Chondrocyte (in vitro differentiated cells): ENCODE measurements at regions not wholly inside any gene's neighbourhood (a gene's known extent, or its start where the extent isn't known, plus 50 kb on each side); places are given as distances from the start of the nearest gene placed in this dataset.
A peak's percentile ranks its signal among the peaks of the same experiment; 100 is the strongest.

ENCODE experiments used
- DNase-seq: peaks from one replicate; pipeline ENCODE4 v3.0.0; 2021; ENCODE audit warnings: mixed read lengths, low spot score
- H3K27ac Mint-ChIP-seq: one replicate; pipeline ENCODE4 v1.8.0; 2021; ENCODE audit warnings: mild to moderate bottlenecking, moderate library complexity, mixed read lengths; ENCODE audit not compliant: unreplicated experiment
- H3K27me3 Mint-ChIP-seq: 2 replicates; pipeline ENCODE4 v1.8.0; 2021; ENCODE audit warnings: low read depth, mixed read lengths
- H3K36me3 Mint-ChIP-seq: 2 replicates; pipeline ENCODE4 v1.8.0; 2021; ENCODE audit warnings: low read depth, mixed read lengths
- H3K4me1 Mint-ChIP-seq: 2 replicates; pipeline ENCODE4 v1.8.0; 2021; ENCODE audit warnings: low read depth, mild to moderate bottlenecking, mixed read lengths
- H3K4me3 Mint-ChIP-seq: one replicate; pipeline ENCODE4 v1.8.0; 2021; ENCODE audit warnings: mild to moderate bottlenecking, moderate library complexity, mixed read lengths; ENCODE audit not compliant: unreplicated experiment
- H3K9me3 Mint-ChIP-seq: 2 replicates; pipeline ENCODE4 v1.8.0; 2021; ENCODE audit warnings: low read depth, mixed read lengths
- TF ChIP-seq, protein P1 (sequence below): fragments of 200-600 bp; sonication (generic); IDR thresholded peaks from 2 replicates; pipeline ENCODE4 v1.5.0; 2021; ENCODE audit warnings: antibody characterized with exemption, mild to moderate bottlenecking, moderate library complexity

DNA sequence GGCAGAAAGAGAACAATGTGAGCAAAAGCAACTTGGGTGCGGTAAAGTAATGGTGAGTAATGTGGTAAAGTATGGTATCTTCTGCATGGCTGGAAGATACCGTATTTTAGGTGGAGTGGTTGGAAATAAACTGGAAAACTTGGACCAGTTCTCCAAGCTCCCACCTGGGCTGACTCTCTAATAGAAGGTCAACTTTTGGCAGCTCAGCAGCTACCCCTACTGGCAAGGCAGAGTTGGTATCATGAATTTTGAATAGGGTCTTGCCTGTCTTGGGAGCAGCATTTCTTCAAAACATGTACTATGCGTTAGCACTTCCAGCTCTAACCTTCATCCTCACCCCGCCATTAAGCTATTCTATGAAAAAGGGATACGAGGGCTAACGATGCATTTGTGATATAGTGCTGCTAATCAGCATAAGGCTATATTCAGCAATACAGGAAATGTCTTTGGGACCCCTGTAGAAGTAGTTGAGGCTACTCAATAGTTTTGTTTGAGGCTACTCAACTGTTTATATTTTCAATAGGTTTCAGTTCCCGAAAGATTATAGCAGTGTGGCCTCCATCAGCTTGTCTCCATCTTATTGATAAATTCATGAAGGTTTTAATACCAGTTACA, 276.3 kb upstream of the FAR2 start:
- no peak for DNase-seq
- Mint-ChIP-seq H3K4me3 (no peak overlapping the region), H3K4me1 (peaks cover 12% of the 10 kb centered on the region), H3K27ac (no peak overlapping the region), H3K27me3 (peaks cover 1% of the 10 kb centered on the region), H3K36me3 (no peaks in the 10 kb centered on the region), H3K9me3 (no peaks in the 10 kb centered on the region)
- TF ChIP-seq, protein P1, sequence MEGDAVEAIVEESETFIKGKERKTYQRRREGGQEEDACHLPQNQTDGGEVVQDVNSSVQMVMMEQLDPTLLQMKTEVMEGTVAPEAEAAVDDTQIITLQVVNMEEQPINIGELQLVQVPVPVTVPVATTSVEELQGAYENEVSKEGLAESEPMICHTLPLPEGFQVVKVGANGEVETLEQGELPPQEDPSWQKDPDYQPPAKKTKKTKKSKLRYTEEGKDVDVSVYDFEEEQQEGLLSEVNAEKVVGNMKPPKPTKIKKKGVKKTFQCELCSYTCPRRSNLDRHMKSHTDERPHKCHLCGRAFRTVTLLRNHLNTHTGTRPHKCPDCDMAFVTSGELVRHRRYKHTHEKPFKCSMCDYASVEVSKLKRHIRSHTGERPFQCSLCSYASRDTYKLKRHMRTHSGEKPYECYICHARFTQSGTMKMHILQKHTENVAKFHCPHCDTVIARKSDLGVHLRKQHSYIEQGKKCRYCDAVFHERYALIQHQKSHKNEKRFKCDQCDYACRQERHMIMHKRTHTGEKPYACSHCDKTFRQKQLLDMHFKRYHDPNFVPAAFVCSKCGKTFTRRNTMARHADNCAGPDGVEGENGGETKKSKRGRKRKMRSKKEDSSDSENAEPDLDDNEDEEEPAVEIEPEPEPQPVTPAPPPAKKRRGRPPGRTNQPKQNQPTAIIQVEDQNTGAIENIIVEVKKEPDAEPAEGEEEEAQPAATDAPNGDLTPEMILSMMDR: peak; percentile 84

DNA sequence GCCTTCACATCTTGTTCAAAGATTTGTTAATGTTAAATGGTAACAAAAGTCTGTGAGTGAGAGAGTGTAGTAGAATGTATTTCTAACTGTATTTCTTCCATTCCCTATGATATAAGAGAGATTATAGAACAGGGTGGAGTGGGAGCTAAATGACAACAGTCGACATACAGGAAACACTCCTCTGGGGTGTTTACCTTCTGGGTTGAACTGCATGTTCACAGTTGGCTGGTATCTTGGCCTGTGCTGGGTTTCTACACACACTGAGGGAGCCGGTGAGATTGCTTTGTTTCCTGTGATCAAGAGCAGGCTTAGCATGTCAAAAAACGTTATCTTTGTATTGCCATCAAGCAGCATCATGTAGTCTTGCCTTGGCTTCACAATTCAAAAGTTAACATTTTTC, 274.3 kb upstream of the FAR2 start:
- H3K4me1 Mint-ChIP-seq: peaks cover 5% of the 10 kb centered on the region
- no peaks in the 10 kb centered on the region for H3K9me3 Mint-ChIP-seq
- H3K4me3 Mint-ChIP-seq: no peak overlapping the region
- no peak for DNase-seq
- TF ChIP-seq, protein P1: no peak
- H3K27me3 Mint-ChIP-seq: peaks cover 1% of the 10 kb centered on the region
- H3K27ac Mint-ChIP-seq: no peak overlapping the region
- no peaks in the 10 kb centered on the region for H3K36me3 Mint-ChIP-seq

DNA sequence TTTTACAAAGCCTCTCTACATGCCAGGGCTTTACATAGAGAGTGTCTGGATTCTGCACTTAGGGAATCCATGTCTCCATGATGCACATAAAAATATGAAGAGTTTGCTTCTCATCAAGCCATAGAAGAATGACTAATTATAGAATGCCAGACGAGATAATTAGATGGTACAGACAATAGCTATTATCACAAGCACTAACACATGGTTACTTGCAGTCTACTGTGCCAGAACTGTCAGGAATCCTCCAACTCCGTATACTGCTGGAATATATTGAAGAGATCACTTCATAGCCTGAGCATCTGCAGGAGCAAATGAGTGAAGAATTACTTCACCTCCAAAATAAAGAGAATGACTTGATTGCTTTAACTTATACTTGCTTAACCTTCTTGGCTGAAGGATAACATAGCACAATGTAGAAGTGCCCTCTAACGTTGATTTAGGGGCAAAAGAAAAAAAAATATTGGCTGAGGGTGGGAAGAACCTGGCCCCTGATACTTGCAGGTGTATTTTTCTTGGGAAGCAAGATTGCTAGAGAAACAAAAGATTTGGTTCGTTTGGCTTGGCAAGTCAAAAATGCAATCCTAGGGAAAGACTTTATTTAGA, 272.8 kb upstream of the FAR2 start:
- TF ChIP-seq, protein P1: peak; percentile 43
- H3K36me3 Mint-ChIP-seq: no peaks in the 10 kb centered on the region
- no peaks in the 10 kb centered on the region for H3K9me3 Mint-ChIP-seq
- H3K4me3 Mint-ChIP-seq: no peak overlapping the region
- peaks cover 1% of the 10 kb centered on the region for H3K4me1 Mint-ChIP-seq
- DNase-seq: no peak
- peaks cover 1% of the 10 kb centered on the region for H3K27me3 Mint-ChIP-seq
- H3K27ac Mint-ChIP-seq: no peak overlapping the region

DNA sequence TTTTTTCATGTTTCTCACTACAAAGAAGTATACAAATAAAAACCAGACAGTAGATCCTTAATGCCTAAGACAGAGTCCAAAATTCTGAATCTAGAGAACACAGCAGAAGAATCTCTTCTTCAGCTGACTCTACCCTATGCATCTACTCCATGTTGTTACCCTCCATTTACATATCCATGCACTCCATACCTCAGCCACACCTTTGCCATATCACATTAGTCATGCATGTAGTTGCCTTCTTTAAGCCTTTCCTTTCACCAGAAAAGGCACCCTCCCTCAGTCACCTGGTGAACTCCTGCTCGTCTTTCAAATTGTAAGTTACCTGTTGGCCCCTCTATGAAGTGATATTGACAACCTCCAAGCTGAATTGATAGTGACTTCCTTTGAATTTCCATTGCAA, 271.2 kb upstream of the FAR2 start:
- no peak overlapping the region for H3K4me3 Mint-ChIP-seq
- H3K27ac Mint-ChIP-seq: no peak overlapping the region
- H3K27me3 Mint-ChIP-seq: peaks cover 1% of the 10 kb centered on the region
- TF ChIP-seq, protein P1: no peak
- DNase-seq: no peak
- H3K9me3 Mint-ChIP-seq: no peaks in the 10 kb centered on the region
- no peaks in the 10 kb centered on the region for H3K4me1 Mint-ChIP-seq
- no peaks in the 10 kb centered on the region for H3K36me3 Mint-ChIP-seq

DNA sequence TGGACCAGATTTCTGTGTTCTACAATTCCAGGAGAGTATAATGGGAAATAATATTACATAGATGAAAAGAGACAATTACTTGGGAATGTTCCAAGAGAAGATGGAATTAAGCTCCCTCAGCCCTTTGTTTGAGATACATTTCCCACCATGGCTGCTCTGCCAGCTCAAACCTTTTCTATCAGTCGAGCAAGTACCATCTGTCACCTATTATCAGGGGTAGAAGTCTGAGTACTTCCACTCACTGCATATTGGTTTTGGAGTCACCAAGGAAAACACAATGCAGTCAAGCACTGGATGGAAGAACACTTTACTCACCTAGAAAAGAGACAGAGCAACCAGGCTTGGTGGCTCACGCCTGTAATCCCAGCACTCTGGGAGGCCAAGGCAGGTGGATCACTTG, 270.4 kb upstream of the FAR2 start:
- H3K4me3 Mint-ChIP-seq: no peak overlapping the region
- H3K4me1 Mint-ChIP-seq: no peaks in the 10 kb centered on the region
- no peak overlapping the region for H3K27ac Mint-ChIP-seq
- TF ChIP-seq, protein P1: no peak
- H3K27me3 Mint-ChIP-seq: peaks cover 1% of the 10 kb centered on the region
- no peak for DNase-seq
- H3K9me3 Mint-ChIP-seq: no peaks in the 10 kb centered on the region
- no peaks in the 10 kb centered on the region for H3K36me3 Mint-ChIP-seq
